T-cell (primary cell): ENCODE measurements at regions not wholly inside any gene's neighbourhood (a gene's known extent, or its start where the extent isn't known, plus 50 kb on each side); places are given as distances from the start of the nearest gene placed in this dataset.

Experiments used
- ATAC-seq, 4 experiments: fragments of 200-7000 bp in 3 of 4; fragments of 150-1000 bp in 1 of 4; cut with Tn5 transposase; replicated peaks in 1 of 4; 1 replicate in 3 of 4; 2 replicates in 1 of 4; pipeline ENCODE4 v1.10.0; 2021; ENCODE audit warnings: moderate library complexity in 3 of 4, mild to moderate bottlenecking in 2 of 4, moderate number of reproducible peaks in 1 of 4
- CTCF ChIA-PET, 2 donors: fragments of 300-600 bp; sonication (Branson Sonifier 250); formaldehyde crosslinking; loops; one replicate each; lab custom pipeline; 2022; ENCODE audit warnings: antibody characterized with exemption in 2 of 2; lab: Charles Lee
- POLR2A ChIA-PET, 2 donors: fragments of 300-600 bp; sonication (Branson Sonifier 250); formaldehyde crosslinking; loops; one replicate each; lab custom pipeline; 2022; ENCODE audit warnings: antibody characterized with exemption in 2 of 2; lab: Charles Lee
- DNase-seq, 35 experiments: peaks; one replicate each; pipeline versions ENCODE4 v3.0.0 to v3.0.0-alpha.2; 2013 to 2023
- H3K27ac ChIP-seq: one replicate; pipeline ENCODE4 v1.5.1; 2013; ENCODE audit warnings: low read length
- H3K27me3 ChIP-seq, 2 experiments: replicated peaks in 1 of 2; 1 replicate in 1 of 2; 2 replicates in 1 of 2; pipeline versions ENCODE4 v1.6.1 to v1.7.0; 2013; ENCODE audit warnings: low read length in 1 of 2, mixed read lengths in 1 of 2; ENCODE audit not compliant: control insufficient read depth in 2 of 2, insufficient read depth in 2 of 2; ENCODE audit errors: extremely low read depth in 1 of 2
- H3K36me3 ChIP-seq, 2 donors: 1 replicate in 1 of 2; 2 replicates in 1 of 2; pipeline versions ENCODE4 v1.6.1 to v1.7.0; 2013; ENCODE audit warnings: low read length in 1 of 2; ENCODE audit not compliant: control insufficient read depth in 2 of 2, insufficient read depth in 1 of 2; ENCODE audit errors: extremely low read depth in 1 of 2
- H3K4me1 ChIP-seq, 2 experiments: 1 replicate in 1 of 2; 2 replicates in 1 of 2; pipeline versions ENCODE4 v1.6.1 to v1.7.0; 2013; ENCODE audit warnings: low read length in 2 of 2, mixed read lengths in 1 of 2; ENCODE audit not compliant: insufficient read depth in 2 of 2, control insufficient read depth in 1 of 2; ENCODE audit errors: extremely low read depth in 1 of 2
- H3K4me3 ChIP-seq, 2 donors: 1 replicate in 1 of 2; 2 replicates in 1 of 2; pipeline versions ENCODE4 v1.5.1 to v1.7.0; 2013; ENCODE audit warnings: mild to moderate bottlenecking in 2 of 2, low read length in 1 of 2, moderate library complexity in 1 of 2; ENCODE audit not compliant: control insufficient read depth in 1 of 2; ENCODE audit errors: extremely low read depth in 1 of 2
- H3K9me3 ChIP-seq: 2 replicates; pipeline ENCODE4 v1.7.0; 2013
- H3K27ac Mint-ChIP-seq, 2 donors: one replicate each; pipeline ENCODE4 v1.8.0; 2020 to 2021; ENCODE audit warnings: mild to moderate bottlenecking in 2 of 2, mixed read lengths in 2 of 2
- H3K27me3 Mint-ChIP-seq, 2 donors: one replicate each; pipeline ENCODE4 v1.8.0; 2021 to 2022; ENCODE audit warnings: mixed read lengths in 2 of 2
- H3K36me3 Mint-ChIP-seq: one replicate; pipeline ENCODE4 v1.8.0; 2021; ENCODE audit warnings: mixed read lengths
- H3K4me1 Mint-ChIP-seq, 3 donors: one replicate each; pipeline ENCODE4 v1.8.0; 2020 to 2022; ENCODE audit warnings: mixed read lengths in 3 of 3, mild to moderate bottlenecking in 1 of 3
- H3K4me3 Mint-ChIP-seq, 3 donors: one replicate each; pipeline ENCODE4 v1.8.0; 2020 to 2022; ENCODE audit warnings: mild to moderate bottlenecking in 3 of 3, mixed read lengths in 3 of 3, moderate library complexity in 3 of 3
- H3K9me3 Mint-ChIP-seq, 3 donors: one replicate each; pipeline ENCODE4 v1.8.0; 2020 to 2022; ENCODE audit warnings: mixed read lengths in 3 of 3
- WGBS: methylation state at CpG from one replicate; pipeline ENCODE4 v1.1.5; 2013; ENCODE audit warnings: missing lambda C conversion rate; ENCODE audit not compliant: insufficient coverage; 5-methylcytosine and 5-hydroxymethylcytosine counted together

GRCh38 chr2:15796167-15796942 is 144.0 kb upstream of the MYCN start:
- Mint-ChIP-seq H3K9me3 (no peaks in the 10 kb centered on the region), H3K27ac (no peak overlapping the region), H3K4me3 (no peak overlapping the region), H3K36me3 (no peaks in the 10 kb centered on the region), H3K4me1 (no peaks in the 10 kb centered on the region), H3K27me3 (peaks cover 0 to 5% of the 10 kb centered on the region in 2 donors)
- WGBS, result 76% methylated on average over 4 of the region's 9 CpGs
- H3K27ac ChIP-seq, result no peak overlapping the region
- H3K27me3 ChIP-seq, result peaks cover 0 to 16% of the 10 kb centered on the region in 2 experiments
- no peaks in the 10 kb centered on the region for H3K4me1 ChIP-seq
- ATAC-seq, result no peak
- ChIA-PET CTCF (no interaction called here), POLR2A (no interaction called here)
- no peaks in the 10 kb centered on the region for H3K9me3 ChIP-seq
- DNase-seq, result no peak
- no peaks in the 10 kb centered on the region for H3K36me3 ChIP-seq
- H3K4me3 ChIP-seq, result no peak overlapping the region

- ATAC-seq (no peak), DNase-seq (no peak)
- no peaks in the 10 kb centered on the region for H3K36me3 ChIP-seq
- H3K4me3 ChIP-seq, result no peak overlapping the region
- H3K27ac ChIP-seq, result no peak overlapping the region
- no peaks in the 10 kb centered on the region for H3K9me3 ChIP-seq
- H3K27ac Mint-ChIP-seq, result no peak overlapping the region
- peaks cover 0 to 16% of the 10 kb centered on the region in 2 experiments for H3K27me3 ChIP-seq
- WGBS, result 54% methylated on average over 3 of the region's 11 CpGs
- no peaks in the 10 kb centered on the region for H3K36me3 Mint-ChIP-seq
- CTCF ChIA-PET, result no interaction called here
- no peak overlapping the region for H3K4me3 Mint-ChIP-seq
- peaks cover 0 to 5% of the 10 kb centered on the region in 2 donors for H3K27me3 Mint-ChIP-seq
- no peaks in the 10 kb centered on the region for H3K4me1 ChIP-seq
- POLR2A ChIA-PET, result no interaction called here
- no peaks in the 10 kb centered on the region for H3K4me1 Mint-ChIP-seq
- no peaks in the 10 kb centered on the region for H3K9me3 Mint-ChIP-seq
Measured at GRCh38 chr2:15797231-15797938, 143.0 kb upstream of the MYCN start.

- Histone ChIP-seq H3K27ac (no peak overlapping the region), H3K36me3 (no peaks in the 10 kb centered on the region), H3K4me3 (no peak overlapping the region), H3K27me3 (peaks cover 0 to 16% of the 10 kb centered on the region in 2 experiments), H3K9me3 (no peaks in the 10 kb centered on the region), H3K4me1 (no peaks in the 10 kb centered on the region)
- no peaks in the 10 kb centered on the region for H3K36me3 Mint-ChIP-seq
- no peaks in the 10 kb centered on the region for H3K9me3 Mint-ChIP-seq
- no peak for DNase-seq
- ChIA-PET POLR2A (no interaction called here), CTCF (no interaction called here)
- ATAC-seq, result no peak
- H3K4me3 Mint-ChIP-seq, result no peak overlapping the region
- WGBS, result 83% methylated on average over 4 of the region's 5 CpGs
- H3K27me3 Mint-ChIP-seq, result peaks cover 2 to 5% of the 10 kb centered on the region in 2 donors
- H3K4me1 Mint-ChIP-seq, result no peaks in the 10 kb centered on the region
- no peak overlapping the region for H3K27ac Mint-ChIP-seq
Measured at GRCh38 chr2:15797939-15798281, 142.4 kb upstream of the MYCN start.

DNA sequence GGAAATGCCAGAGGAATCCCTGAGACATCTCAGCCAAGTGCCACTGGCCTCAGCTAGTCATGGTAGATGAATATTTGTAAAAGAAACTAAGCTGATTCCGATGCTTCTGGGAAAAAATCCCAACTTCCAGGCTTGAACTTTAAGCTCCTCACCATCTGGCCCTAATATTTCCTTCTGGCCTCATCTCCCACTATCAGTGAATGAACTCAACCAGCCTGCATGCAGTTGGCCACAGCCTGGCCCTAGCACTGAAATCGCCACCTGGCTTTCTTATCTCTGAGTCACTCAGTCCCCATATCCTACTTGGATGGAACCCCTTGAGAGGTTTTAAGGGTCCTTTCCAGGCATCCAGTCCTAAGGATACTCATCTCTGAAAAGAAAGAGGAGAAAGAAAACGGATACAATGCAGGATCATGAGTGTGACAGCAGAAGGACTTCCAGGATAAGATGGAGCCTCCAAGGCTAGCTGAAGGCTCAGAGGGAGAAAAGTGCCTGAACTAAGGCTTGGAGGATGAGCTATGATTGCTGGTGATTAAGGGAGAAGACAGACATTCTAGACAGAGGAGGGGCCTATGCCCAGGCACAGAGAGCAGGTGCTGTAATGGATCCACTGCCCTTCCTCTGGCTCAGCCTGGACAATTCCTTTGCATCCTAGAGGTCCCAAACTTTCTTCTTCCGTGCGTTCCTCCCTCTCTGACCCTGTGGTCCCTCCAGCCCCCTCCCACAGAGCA is 141.5 kb upstream of the MYCN start:
- DNase-seq (no peak), ATAC-seq (no peak)
- ChIA-PET CTCF (no interaction called here), POLR2A (no interaction called here)
- H3K27me3 Mint-ChIP-seq, result peaks cover 4 to 5% of the 10 kb centered on the region in 2 donors
- Histone ChIP-seq H3K36me3 (no peaks in the 10 kb centered on the region), H3K27me3 (peaks cover 0 to 16% of the 10 kb centered on the region in 2 experiments), H3K4me1 (no peaks in the 10 kb centered on the region), H3K27ac (no peak overlapping the region), H3K4me3 (no peak overlapping the region), H3K9me3 (no peaks in the 10 kb centered on the region)
- 76% methylated on average over 4 of the region's 5 CpGs for WGBS
- no peaks in the 10 kb centered on the region for H3K9me3 Mint-ChIP-seq
- H3K27ac Mint-ChIP-seq, result no peak overlapping the region
- no peak overlapping the region for H3K4me3 Mint-ChIP-seq
- H3K4me1 Mint-ChIP-seq, result no peaks in the 10 kb centered on the region
- H3K36me3 Mint-ChIP-seq, result no peaks in the 10 kb centered on the region

- Mint-ChIP-seq H3K9me3 (no peaks in the 10 kb centered on the region), H3K36me3 (no peaks in the 10 kb centered on the region), H3K27me3 (peaks cover 4 to 5% of the 10 kb centered on the region in 2 donors), H3K4me3 (no peak overlapping the region), H3K27ac (no peak overlapping the region), H3K4me1 (no peaks in the 10 kb centered on the region)
- H3K27ac ChIP-seq, result no peak overlapping the region
- WGBS, result 53% methylated on average over 2 of the region's 3 CpGs
- H3K4me3 ChIP-seq, result no peak overlapping the region
- POLR2A ChIA-PET, result no interaction called here
- CTCF ChIA-PET, result no interaction called here
- H3K4me1 ChIP-seq, result no peaks in the 10 kb centered on the region
- ATAC-seq, result no peak
- no peaks in the 10 kb centered on the region for H3K9me3 ChIP-seq
- no peak for DNase-seq
- peaks cover 0 to 16% of the 10 kb centered on the region in 2 experiments for H3K27me3 ChIP-seq
- H3K36me3 ChIP-seq, result no peaks in the 10 kb centered on the region
Measured at GRCh38 chr2:15799432-15799827, 140.9 kb upstream of the MYCN start.

GRCh38 chr2:15800495-15801329 is 139.6 kb upstream of the MYCN start:
- H3K27me3 ChIP-seq, result peaks cover 0 to 12% of the 10 kb centered on the region in 2 experiments
- 93% methylated on average over 13 of the region's 17 CpGs for WGBS
- H3K36me3 Mint-ChIP-seq, result no peaks in the 10 kb centered on the region
- no peak for DNase-seq
- no peak overlapping the region for H3K4me3 Mint-ChIP-seq
- H3K4me1 Mint-ChIP-seq, result no peaks in the 10 kb centered on the region
- H3K27me3 Mint-ChIP-seq, result peaks cover 2 to 4% of the 10 kb centered on the region in 2 donors
- H3K36me3 ChIP-seq, result no peaks in the 10 kb centered on the region
- no peak overlapping the region for H3K27ac Mint-ChIP-seq
- no peak overlapping the region for H3K27ac ChIP-seq
- ChIA-PET POLR2A (no interaction called here), CTCF (no interaction called here)
- no peaks in the 10 kb centered on the region for H3K9me3 Mint-ChIP-seq
- no peaks in the 10 kb centered on the region for H3K9me3 ChIP-seq
- H3K4me3 ChIP-seq, result no peak overlapping the region
- no peaks in the 10 kb centered on the region for H3K4me1 ChIP-seq
- ATAC-seq, result no peak
